ENCODE measurements at regions not wholly inside any gene's neighbourhood (a gene's known extent, or its start where the extent isn't known, plus 50 kb on each side); places are given as distances from the start of the nearest gene placed in this dataset.
"Not testable (repeated sequence)": the region's sequence is repeated elsewhere in the genome, so short reads cannot be mapped to it uniquely, and the experiment has no call there.

DNA sequence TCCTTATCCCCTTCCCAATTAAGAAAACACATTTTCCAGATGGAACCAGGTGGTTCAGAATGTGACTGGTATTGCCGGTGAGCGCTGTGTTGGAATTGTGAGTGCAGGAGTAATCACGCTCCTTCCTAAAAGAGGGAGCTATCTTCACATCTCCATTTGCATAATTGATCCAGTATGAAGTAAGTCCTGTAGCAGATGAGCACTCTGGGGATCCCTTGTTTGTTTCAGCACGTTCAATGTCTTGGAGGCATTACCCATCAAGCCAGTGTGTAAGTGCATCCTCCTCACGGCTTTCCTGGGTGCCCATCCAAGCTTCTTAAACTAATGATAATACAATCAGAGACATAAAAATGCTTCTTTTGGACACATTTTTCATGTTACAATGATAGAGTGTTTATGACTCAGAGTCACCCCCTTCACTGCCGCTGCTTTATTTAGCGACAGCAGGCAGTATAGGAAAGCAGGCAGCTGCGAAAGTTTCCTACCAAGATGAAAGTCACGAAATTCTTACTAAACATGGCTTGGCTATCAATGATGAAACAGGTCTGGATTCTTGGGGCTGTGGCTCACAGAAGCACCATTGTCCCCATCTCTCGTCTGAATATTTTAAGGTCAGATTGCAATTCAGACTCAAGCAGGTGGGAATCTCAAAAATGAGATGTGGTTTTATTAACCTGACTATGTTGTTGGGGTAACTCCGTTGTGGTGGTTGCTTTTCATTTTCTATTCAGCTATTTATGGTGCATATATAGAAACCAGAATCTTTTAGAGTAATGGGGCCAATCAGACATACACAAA is 346.3 kb upstream of the MDFIC2 start:
- DNase-seq (ENCODE audit: low read depth in 2 of 3, low spot score in 2 of 3), result no peak

GRCh38 chr3:70657454-70657853 is 345.0 kb upstream of the MDFIC2 start:
- DNase-seq (ENCODE audit: low read depth in 2 of 3, low spot score in 2 of 3), result no peak

- no peak for DNase-seq (ENCODE audit: low read depth in 2 of 3, low spot score in 2 of 3)
Measured at GRCh38 chr3:70647823-70648222, 335.4 kb upstream of the MDFIC2 start.

DNA sequence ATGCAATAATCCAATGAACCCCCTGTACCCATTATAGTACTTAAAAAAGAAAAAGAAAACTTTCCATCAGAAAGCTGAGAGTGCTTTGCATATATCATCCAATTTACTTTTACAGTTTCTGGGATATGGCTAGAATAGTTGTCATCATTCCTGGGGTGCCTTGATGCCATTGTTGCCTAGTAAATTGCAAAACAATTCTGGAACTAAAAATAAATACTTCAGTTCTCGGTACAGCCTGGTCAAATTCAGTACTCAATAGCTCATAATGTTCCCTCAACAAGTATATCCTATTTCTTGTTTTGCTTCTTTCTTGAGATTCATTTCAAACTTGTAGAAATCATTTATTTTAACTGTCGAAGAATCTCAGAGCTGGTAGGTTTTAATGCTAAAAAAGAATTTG is 334.7 kb upstream of the MDFIC2 start:
- DNase-seq (ENCODE audit: low read depth in 2 of 3, low spot score in 2 of 3), result no peak

GRCh38 chr3:70646635-70647034 is 334.2 kb upstream of the MDFIC2 start:
- no peak for DNase-seq (ENCODE audit: low read depth in 2 of 3, low spot score in 2 of 3)

GRCh38 chr3:70640481-70640880 is 328.0 kb upstream of the MDFIC2 start:
- DNase-seq (ENCODE audit: low read depth in 2 of 3, low spot score in 2 of 3), result no peak

DNA sequence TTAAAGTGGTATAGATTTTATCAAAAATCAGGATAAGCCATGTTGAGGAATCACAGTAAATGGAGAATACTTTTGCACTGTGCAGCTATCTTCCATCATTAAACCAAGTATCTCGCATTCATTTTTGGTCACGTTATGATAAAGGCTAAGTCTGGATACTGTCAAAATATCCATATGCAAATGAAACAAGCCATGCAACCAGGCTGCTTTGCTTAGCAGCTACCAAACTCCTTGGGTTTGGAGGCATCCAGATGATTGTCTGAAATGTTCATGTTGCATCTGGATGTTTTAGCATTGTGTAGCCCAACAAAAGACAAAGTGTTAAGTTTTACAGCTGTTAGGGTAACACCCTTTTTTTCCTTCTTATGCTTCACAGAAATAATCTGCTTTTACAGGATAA is 322.9 kb upstream of the MDFIC2 start:
- no peak for DNase-seq (ENCODE audit: low read depth in 2 of 3, low spot score in 2 of 3)

DNA sequence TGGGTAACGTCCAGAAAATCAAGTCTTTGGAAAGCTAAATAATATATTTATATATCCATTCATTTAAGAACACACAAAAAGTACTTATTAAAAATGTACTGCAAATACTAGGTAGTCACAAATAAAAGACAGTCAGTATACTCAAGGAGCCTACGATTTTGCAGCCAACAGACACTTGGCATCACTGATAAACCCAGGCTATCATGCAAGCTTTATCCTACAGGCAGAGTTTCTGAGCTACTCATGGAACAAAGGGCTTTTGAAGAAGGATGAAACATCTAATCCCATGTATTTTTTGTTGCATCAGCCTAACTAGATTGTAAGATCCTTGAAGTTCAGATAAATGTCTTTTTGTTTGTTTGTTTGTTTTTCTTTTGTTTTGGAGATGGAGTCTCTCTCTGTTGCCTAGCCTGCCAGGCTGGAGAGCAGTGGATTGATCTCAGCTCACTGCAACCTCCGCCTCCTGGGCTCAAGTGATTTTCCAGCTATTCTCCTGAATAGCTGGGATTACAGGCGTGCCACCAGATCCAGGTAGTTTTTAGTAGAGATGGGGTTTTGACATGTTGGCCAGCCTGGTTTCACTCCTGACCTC is 319.4 kb upstream of the MDFIC2 start:
- no peak for DNase-seq (ENCODE audit: low read depth in 2 of 3, low spot score in 2 of 3)

- DNase-seq (ENCODE audit: low read depth in 2 of 3, low spot score in 2 of 3), result no peak
Measured at GRCh38 chr3:70621451-70621850, 309.0 kb upstream of the MDFIC2 start.

DNA sequence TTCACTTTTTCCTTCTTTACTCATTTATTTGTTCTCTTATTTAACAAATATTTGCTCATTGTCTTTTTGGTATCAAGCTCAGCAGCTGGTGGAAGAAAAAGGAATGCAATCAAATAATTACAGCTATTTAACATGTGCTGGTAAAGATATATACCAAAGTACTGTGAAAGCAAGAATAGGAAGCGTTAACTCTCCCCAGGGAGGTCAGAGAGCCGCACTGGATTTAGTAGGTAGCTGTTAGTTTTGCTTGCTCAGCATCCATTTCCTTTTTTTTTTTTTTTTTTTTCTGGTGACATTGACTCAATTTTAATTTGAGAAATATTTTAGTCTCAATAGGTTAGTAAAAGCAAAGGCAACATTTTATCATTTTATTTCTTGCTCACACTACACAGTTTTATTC is 308.5 kb upstream of the MDFIC2 start:
- no peak for DNase-seq (ENCODE audit: low read depth in 2 of 3, low spot score in 2 of 3)

- DNase-seq (ENCODE audit: low read depth in 2 of 3, low spot score in 2 of 3), result no peak
Measured at GRCh38 chr3:70620367-70620766, 307.9 kb upstream of the MDFIC2 start.

- no peak for DNase-seq (ENCODE audit: low read depth in 2 of 3, low spot score in 2 of 3)
Measured at GRCh38 chr3:70618151-70618550, 305.7 kb upstream of the MDFIC2 start.

- DNase-seq (ENCODE audit: low read depth in 2 of 3, low spot score in 2 of 3), result not testable (repeated sequence)
Measured at GRCh38 chr3:70617349-70617748, 304.9 kb upstream of the MDFIC2 start.

DNA sequence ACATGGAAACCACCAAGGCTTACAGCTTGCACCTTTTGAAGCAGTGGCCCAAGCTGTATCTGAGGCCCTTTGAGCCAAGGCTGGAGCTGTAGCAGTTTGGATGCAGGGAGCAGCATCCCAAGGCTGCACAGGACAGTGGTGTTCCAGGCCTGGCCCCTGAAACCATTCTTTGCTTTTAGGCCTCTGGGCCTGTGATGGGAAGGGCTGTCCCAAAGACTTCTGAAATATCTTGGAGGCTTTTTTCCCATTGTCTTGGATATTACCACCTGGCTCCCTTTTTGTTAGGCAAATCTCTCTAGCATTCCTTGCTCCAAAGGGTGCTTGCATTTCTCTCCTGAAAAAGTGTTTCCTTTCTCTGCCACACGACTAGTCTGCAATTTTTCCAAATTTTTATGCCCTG is 302.8 kb upstream of the MDFIC2 start:
- DNase-seq (ENCODE audit: low read depth in 2 of 3, low spot score in 2 of 3), result no peak

DNA sequence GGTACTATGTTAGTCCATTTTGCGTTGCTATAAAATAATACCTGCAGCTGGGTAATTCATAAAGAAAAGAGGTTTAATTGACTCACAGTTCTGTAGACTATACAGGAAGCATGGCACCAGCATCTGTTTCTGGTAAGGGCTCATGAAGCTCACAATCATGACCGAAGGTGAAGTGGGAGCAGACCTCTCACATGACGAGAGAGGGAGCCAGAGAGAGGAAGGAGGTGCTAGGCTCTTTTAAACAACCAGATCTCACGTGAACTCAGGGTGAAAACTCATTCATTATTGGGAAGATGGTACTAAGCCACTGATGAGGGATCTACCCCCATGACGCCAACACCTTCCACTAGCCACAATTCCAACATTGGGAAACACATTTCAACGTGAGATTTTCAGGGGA is 301.7 kb upstream of the MDFIC2 start:
- DNase-seq (ENCODE audit: low read depth in 2 of 3, low spot score in 2 of 3), result no peak

DNA sequence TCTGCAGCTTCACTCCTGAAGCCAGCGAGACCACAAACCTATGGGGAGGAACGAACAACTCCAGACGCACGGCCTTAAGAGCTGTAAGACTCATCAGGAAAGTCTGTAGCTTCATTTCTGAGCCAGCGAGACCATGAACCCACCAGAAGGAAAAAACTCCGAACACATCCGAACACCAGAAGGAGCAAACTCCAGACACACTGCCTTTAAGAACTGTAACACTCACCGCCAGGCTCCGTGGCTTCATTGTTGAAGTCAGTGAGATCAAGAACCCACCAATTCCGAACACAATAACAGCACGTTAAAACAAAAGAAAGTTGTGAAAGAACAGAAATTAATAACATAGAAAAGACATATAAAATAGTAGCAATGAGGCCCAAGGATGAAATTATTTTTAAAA is 300.5 kb upstream of the MDFIC2 start:
- no peak for DNase-seq (ENCODE audit: low read depth in 2 of 3, low spot score in 2 of 3)

DNA sequence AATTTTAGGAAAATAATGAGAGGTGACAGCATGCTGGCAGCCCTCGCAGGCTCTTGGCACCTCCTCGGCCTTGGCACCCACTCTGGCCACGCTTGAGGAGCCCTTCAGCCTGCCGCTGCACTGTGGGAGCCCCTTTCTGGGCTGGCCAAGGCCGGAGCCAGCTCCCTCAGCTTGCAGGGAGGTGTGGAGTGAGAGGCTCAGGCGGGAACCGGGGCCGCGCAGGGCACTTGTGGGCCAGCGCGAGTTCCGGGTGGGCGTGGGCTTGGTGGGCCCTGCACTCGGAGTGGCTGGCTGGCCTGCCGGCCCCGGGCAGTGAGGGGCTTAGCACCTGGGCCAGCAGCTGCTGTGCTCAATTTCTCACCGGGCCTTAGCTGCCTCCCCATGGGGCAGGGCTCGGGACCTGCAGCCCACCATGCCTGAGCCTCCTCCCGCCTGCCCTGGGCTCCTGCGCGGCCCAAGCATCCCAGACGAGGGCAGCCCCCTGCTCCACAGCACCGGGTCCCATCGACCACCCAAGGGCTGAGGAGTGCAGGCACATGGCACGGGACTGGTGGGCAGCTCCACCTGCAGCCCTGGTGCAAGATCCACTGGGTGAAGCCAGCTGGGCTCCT is 299.3 kb upstream of the MDFIC2 start:
- DNase-seq (ENCODE audit: low read depth in 2 of 3, low spot score in 2 of 3), result not testable (repeated sequence)

GRCh38 chr3:70608434-70608833 is 296.0 kb upstream of the MDFIC2 start:
- no peak for DNase-seq (ENCODE audit: low read depth in 2 of 3, low spot score in 2 of 3)

- DNase-seq (ENCODE audit: low read depth in 2 of 3, low spot score in 2 of 3), result no peak
Measured at GRCh38 chr3:70607469-70607868, 295.0 kb upstream of the MDFIC2 start.

DNA sequence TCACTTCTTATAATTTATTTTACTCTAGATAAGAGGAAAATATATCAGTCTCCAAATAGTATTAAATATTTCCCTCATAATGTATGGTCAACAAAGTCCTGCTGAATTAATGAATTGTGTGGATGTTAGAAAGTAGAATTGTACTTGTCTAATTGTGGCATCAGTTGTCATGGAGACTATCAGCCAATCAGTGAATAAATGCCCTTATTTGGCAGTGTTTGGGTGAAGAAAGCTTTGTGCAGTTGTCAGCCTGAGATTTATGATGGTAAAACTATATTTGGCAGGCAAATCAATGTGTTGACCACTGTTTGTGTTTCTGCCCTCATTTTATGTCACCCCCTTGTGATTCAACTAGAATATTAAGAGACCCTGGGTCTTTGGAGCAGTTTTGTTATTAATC is 293.6 kb upstream of the MDFIC2 start:
- no peak for DNase-seq (ENCODE audit: low read depth in 2 of 3, low spot score in 2 of 3)

DNA sequence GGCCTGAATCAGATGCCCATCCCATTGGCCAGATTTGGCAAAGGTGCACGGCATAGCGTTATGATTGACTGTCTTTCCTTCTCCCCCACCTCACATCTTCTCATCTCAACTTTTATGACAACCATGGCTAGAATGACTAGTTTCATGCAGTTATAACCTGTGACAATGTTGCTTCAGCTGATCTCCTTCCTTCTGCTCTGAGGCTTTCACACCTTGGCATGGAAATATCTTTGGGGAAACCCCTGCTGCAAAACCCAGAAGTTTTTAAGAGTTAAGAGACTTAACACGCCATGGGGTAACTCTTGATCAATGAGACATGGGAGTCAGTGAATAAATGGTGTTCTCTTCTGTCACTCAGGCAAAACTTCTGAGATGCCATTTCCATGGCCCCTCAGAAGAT is 290.7 kb upstream of the MDFIC2 start:
- no peak for DNase-seq (ENCODE audit: low read depth in 2 of 3, low spot score in 2 of 3)

- no peak for DNase-seq (ENCODE audit: low read depth in 2 of 3, low spot score in 2 of 3)
Measured at GRCh38 chr3:70597312-70597711, 284.9 kb upstream of the MDFIC2 start.

All from hematopoietic multipotent progenitor cell (in vitro differentiated cells).